ENCODE measurements at regions not wholly inside any gene's neighbourhood (a gene's known extent, or its start where the extent isn't known, plus 50 kb on each side); places are given as distances from the start of the nearest gene placed in this dataset.

DNA sequence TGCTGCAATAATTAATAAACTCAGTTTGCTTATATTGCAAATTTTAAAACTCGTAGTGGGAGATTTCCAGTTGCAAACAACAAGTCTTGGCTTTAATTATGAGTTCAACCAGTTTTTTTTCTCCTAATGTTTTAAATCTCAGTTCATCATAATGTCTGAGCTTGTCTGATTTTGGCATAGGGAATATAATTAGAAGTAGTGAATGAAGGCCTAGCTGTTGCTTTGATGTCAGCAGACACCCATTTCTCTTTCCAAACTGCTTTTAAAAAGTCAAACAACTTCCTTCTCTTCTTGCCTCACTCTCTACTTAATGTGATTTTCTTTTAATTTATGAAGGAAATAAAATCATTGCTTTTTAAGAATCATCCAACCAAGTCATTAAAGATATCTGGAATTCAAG, 1462.1 kb downstream of the DPP10 start:
- TF ChIP-seq, protein P1, sequence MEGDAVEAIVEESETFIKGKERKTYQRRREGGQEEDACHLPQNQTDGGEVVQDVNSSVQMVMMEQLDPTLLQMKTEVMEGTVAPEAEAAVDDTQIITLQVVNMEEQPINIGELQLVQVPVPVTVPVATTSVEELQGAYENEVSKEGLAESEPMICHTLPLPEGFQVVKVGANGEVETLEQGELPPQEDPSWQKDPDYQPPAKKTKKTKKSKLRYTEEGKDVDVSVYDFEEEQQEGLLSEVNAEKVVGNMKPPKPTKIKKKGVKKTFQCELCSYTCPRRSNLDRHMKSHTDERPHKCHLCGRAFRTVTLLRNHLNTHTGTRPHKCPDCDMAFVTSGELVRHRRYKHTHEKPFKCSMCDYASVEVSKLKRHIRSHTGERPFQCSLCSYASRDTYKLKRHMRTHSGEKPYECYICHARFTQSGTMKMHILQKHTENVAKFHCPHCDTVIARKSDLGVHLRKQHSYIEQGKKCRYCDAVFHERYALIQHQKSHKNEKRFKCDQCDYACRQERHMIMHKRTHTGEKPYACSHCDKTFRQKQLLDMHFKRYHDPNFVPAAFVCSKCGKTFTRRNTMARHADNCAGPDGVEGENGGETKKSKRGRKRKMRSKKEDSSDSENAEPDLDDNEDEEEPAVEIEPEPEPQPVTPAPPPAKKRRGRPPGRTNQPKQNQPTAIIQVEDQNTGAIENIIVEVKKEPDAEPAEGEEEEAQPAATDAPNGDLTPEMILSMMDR (IDR thresholded peaks at IDR 0.05; ENCODE audit: low read depth, low read length, missing control alignments) = no peak
- DNase-seq (ENCODE audit: low read depth) = no peak
- in situ Hi-C loops (cut with HindIII; ENCODE audit: low sequenced_read_pairs) = no loop called here
- no peak overlapping the region for H3K4me3 ChIP-seq (ENCODE audit: low read depth, low read length)

DNA sequence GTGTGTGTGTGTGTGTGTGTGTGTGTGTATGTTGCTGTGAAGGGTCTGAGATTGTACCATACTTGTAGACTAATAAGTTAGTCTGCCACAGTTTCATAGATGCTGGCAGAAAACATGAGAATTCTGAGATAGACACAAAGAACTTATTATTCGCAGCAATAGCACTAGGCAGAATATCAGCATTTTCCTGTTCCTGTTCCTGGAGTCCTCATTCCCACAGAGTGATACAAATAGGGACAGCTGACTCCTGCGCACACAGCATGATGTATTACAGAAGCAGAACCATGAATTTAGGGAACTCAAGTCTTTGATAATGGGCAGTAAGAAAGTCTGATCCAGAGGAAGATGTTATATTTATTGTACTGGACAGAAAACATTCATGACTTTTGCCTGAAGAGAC, 1466.3 kb downstream of the DPP10 start:
- TF ChIP-seq, protein P1 (IDR thresholded peaks at IDR 0.05; ENCODE audit: low read depth, low read length, missing control alignments) = no peak
- DNase-seq (ENCODE audit: low read depth) = no peak
- in situ Hi-C loops (cut with HindIII; ENCODE audit: low sequenced_read_pairs) = no loop called here
- no peak overlapping the region for H3K4me3 ChIP-seq (ENCODE audit: low read depth, low read length)

DNA sequence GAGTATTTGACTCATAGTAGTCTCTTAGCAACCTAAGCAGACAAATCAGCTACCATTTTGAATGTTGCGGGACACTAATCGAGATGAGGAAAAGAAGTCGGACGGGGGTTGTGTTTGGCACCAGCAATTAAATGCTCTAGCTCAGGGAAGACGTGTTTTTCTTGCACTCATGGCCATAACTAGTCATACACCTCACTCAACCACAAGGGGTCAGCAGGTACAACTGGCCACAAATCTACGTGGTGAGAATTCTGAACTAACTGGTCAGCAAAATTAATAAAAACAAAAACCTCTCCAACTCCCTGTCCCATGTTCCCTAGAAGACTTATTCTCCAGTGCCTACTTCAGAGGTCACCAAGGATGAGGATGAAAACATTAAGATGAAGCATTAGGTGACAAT, 1467.8 kb downstream of the DPP10 start:
- TF ChIP-seq, protein P1 (IDR thresholded peaks at IDR 0.05; ENCODE audit: low read depth, low read length, missing control alignments) = no peak
- H3K4me3 ChIP-seq (ENCODE audit: low read depth, low read length) = no peak overlapping the region
- in situ Hi-C loops (cut with HindIII; ENCODE audit: low sequenced_read_pairs) = no loop called here
- DNase-seq (ENCODE audit: low read depth) = no peak

DNA sequence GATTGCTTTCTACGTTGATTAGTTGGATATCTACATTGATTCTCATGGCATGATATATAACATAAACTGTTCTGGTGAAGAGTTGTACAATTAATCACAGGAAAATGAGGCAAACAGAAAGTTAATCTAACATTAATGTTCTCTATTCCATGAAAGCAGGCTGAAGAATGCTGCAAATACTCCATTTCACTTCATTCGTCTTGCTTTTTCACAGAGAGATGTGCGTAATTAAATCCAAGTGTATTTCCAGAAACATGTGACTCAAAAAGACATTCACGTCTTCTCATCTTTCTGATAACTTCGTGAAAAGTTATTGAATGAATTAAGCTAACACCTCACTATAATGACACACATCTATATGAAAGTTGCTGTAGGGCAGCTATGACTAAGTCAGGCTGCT, 1471.5 kb downstream of the DPP10 start:
- in situ Hi-C loops (cut with HindIII; ENCODE audit: low sequenced_read_pairs) = no loop called here
- TF ChIP-seq, protein P1 (IDR thresholded peaks at IDR 0.05; ENCODE audit: low read depth, low read length, missing control alignments) = no peak
- H3K4me3 ChIP-seq (ENCODE audit: low read depth, low read length) = no peak overlapping the region
- no peak for DNase-seq (ENCODE audit: low read depth)

DNA sequence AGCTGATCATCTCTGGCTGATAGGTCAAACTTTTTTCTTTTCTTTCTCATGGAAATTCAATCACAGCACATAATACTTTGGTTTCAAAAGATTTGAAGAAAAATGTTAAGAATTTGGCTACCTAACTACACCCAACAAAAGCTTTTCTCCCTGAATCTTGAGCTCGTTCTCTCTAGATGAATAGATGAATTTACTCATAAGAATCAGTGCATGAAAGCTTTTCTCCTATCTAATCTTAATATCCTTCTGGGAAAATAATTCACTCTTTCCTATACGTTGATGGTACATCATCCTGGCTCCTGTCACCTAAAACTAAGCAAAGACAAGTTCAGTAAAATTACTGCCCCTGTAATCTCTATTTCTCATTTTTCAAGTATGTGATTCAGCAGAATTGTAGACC, 1479.1 kb downstream of the DPP10 start:
- H3K4me3 ChIP-seq (ENCODE audit: low read depth, low read length) = no peak overlapping the region
- no peak for DNase-seq (ENCODE audit: low read depth)
- in situ Hi-C loops (cut with HindIII; ENCODE audit: low sequenced_read_pairs) = no loop called here
- TF ChIP-seq, protein P1 (IDR thresholded peaks at IDR 0.05; ENCODE audit: low read depth, low read length, missing control alignments) = no peak

DNA sequence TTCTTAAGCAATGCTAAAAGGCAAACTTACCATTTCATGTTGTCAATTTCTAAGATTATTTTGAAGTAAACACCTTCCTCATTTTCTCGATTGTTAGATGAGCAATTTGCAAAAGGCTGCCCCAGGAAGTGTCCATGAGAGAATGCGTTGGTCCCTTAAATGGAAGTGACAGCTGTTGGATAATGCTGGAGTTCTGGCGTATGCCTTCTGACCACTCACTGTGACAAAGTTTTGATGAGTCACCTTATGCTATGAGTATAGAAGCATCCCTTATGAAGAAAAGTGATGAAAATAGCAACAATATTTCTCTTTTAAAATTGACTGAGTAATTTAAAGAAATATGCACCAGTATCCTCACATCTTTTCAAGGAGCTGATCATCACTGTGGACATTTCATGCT, 1497.5 kb downstream of the DPP10 start:
- in situ Hi-C loops (cut with HindIII; ENCODE audit: low sequenced_read_pairs) = no loop called here
- TF ChIP-seq, protein P1 (IDR thresholded peaks at IDR 0.05; ENCODE audit: low read depth, low read length, missing control alignments) = no peak
- DNase-seq (ENCODE audit: low read depth) = no peak
- H3K4me3 ChIP-seq (ENCODE audit: low read depth, low read length) = no peak overlapping the region

DNA sequence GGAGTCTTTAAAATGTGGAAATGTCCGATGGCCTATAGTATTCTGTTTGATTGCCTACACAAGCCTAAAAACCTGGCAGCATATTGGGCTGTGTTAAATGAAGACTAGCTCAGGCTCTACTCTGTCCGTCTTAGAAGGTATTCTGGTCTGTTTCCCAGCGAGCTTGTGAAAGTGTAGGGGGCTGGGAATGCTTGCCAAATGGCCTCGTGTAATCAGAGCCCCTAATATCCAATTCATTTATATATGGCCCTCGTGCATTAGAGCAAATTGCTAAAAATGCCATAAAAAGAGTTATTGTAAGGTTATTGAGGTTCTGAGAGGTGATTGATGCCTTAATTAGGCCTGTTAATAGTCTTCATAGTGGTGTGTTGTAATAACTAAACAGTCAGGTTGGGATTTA, 1500.4 kb downstream of the DPP10 start:
- no peak for DNase-seq (ENCODE audit: low read depth)
- TF ChIP-seq, protein P1 (IDR thresholded peaks at IDR 0.05; ENCODE audit: low read depth, low read length, missing control alignments) = no peak
- H3K4me3 ChIP-seq (ENCODE audit: low read depth, low read length) = no peak overlapping the region
- in situ Hi-C loops (cut with HindIII; ENCODE audit: low sequenced_read_pairs) = no loop called here

All from astrocyte of the cerebellum (primary cell).